GM18508 (cell line): ENCODE measurements at regions not wholly inside any gene's neighbourhood (a gene's known extent, or its start where the extent isn't known, plus 50 kb on each side); places are given as distances from the start of the nearest gene placed in this dataset.
"Not testable (repeated sequence)": the region's sequence is repeated elsewhere in the genome, so short reads cannot be mapped to it uniquely, and the experiment has no call there.

Experiments used
- ATAC-seq: cut with Tn5 transposase; IDR thresholded peaks from one replicate; pipeline ENCODE4 v1.9.1; 2021; ENCODE audit warnings: moderate number of reproducible peaks; ENCODE audit not compliant: insufficient read depth, unreplicated experiment

- ATAC-seq = no peak
These were observed 108.4 kb upstream of the FAM3C start for GRCh38 chr7:121504482-121504881.

GRCh38 chr7:121503730-121504129 lies 107.6 kb upstream of the FAM3C start:
- ATAC-seq = no peak

- ATAC-seq = no peak
These were observed 106.9 kb upstream of the FAM3C start for GRCh38 chr7:121503039-121503438.

GRCh38 chr7:121501566-121501965 lies 105.5 kb upstream of the FAM3C start:
- ATAC-seq = no peak

GRCh38 chr7:121500360-121501058 lies 104.4 kb upstream of the FAM3C start:
- no peak for ATAC-seq

- ATAC-seq = no peak
These were observed 103.5 kb upstream of the FAM3C start for GRCh38 chr7:121499624-121500023.

GRCh38 chr7:121498816-121499215 lies 102.7 kb upstream of the FAM3C start:
- ATAC-seq = no peak

GRCh38 chr7:121497545-121497944 lies 101.4 kb upstream of the FAM3C start:
- ATAC-seq = not testable (repeated sequence)

GRCh38 chr7:121494516-121494915 lies 98.4 kb upstream of the FAM3C start:
- no peak for ATAC-seq

GRCh38 chr7:121493553-121493952 lies 97.4 kb upstream of the FAM3C start:
- no peak for ATAC-seq

GRCh38 chr7:121490309-121490708 lies 94.2 kb upstream of the FAM3C start:
- no peak for ATAC-seq

GRCh38 chr7:121489440-121489839 lies 93.3 kb upstream of the FAM3C start:
- no peak for ATAC-seq

GRCh38 chr7:121488111-121488650 lies 92.1 kb upstream of the FAM3C start:
- no peak for ATAC-seq

GRCh38 chr7:121486590-121486989 lies 90.5 kb upstream of the FAM3C start:
- ATAC-seq = no peak

GRCh38 chr7:121485467-121486243 lies 89.5 kb upstream of the FAM3C start:
- ATAC-seq = no peak

GRCh38 chr7:121484089-121484763 lies 88.1 kb upstream of the FAM3C start:
- no peak for ATAC-seq

GRCh38 chr7:121480566-121481335 lies 84.6 kb upstream of the FAM3C start:
- no peak for ATAC-seq

- ATAC-seq = no peak
These were observed 84.0 kb upstream of the FAM3C start for GRCh38 chr7:121480058-121480457.

GRCh38 chr7:121479466-121479865 lies 83.4 kb upstream of the FAM3C start:
- ATAC-seq = no peak

GRCh38 chr7:121475806-121476205 lies 79.7 kb upstream of the FAM3C start:
- no peak for ATAC-seq
